ENCODE measurements at regions not wholly inside any gene's neighbourhood (a gene's known extent, or its start where the extent isn't known, plus 50 kb on each side); places are given as distances from the start of the nearest gene placed in this dataset.

GRCh38 chr12:105783983-105784947, 354.5 kb downstream of the NUAK1 start:
- DNase-seq (ENCODE audit: low spot score) (no peak), ATAC-seq (peak in 1 of 2 donors; percentile 36)
- no peak overlapping the region for H3K27ac Mint-ChIP-seq
- peaks cover 0 to 8% of the 10 kb centered on the region in 2 donors for H3K27me3 Mint-ChIP-seq
- peaks cover under 1% of the 10 kb centered on the region for H3K9me3 Mint-ChIP-seq
- no peak overlapping the region for H3K4me3 Mint-ChIP-seq
- peaks cover 0 to 3% of the 10 kb centered on the region in 2 donors for H3K4me1 Mint-ChIP-seq (ENCODE audit: low read depth in 2 of 2)
- no peaks in the 10 kb centered on the region for H3K36me3 Mint-ChIP-seq

GRCh38 chr12:105793421-105793820, 345.3 kb downstream of the NUAK1 start:
- no peak overlapping the region for H3K4me3 Mint-ChIP-seq
- peaks cover 5 to 8% of the 10 kb centered on the region in 2 donors for H3K27me3 Mint-ChIP-seq
- no peaks in the 10 kb centered on the region for H3K4me1 Mint-ChIP-seq (ENCODE audit: low read depth in 2 of 2)
- no peak for DNase-seq (ENCODE audit: low spot score)
- no peak for ATAC-seq
- peaks cover 4% of the 10 kb centered on the region for H3K9me3 Mint-ChIP-seq
- H3K36me3 Mint-ChIP-seq: no peaks in the 10 kb centered on the region
- H3K27ac Mint-ChIP-seq: no peak overlapping the region

- DNase-seq (ENCODE audit: low spot score): no peak
- Mint-ChIP-seq H3K36me3 (no peaks in the 10 kb centered on the region), H3K27me3 (peaks cover 3 to 10% of the 10 kb centered on the region in 2 donors), H3K9me3 (peaks cover 8% of the 10 kb centered on the region), H3K4me3 (no peak overlapping the region), H3K27ac (no peak overlapping the region), H3K4me1 (ENCODE audit: low read depth in 2 of 2) (no peaks in the 10 kb centered on the region)
- no peak for ATAC-seq
These were observed 340.4 kb downstream of the NUAK1 start for GRCh38 chr12:105798256-105798845.

- H3K9me3 Mint-ChIP-seq: peaks cover 8% of the 10 kb centered on the region
- no peak for DNase-seq (ENCODE audit: low spot score)
- no peak overlapping the region for H3K4me3 Mint-ChIP-seq
- H3K27me3 Mint-ChIP-seq: peaks cover 3 to 10% of the 10 kb centered on the region in 2 donors
- H3K27ac Mint-ChIP-seq: no peak overlapping the region
- no peaks in the 10 kb centered on the region for H3K36me3 Mint-ChIP-seq
- ATAC-seq: no peak
- H3K4me1 Mint-ChIP-seq (ENCODE audit: low read depth in 2 of 2): no peaks in the 10 kb centered on the region
These were observed 339.7 kb downstream of the NUAK1 start for GRCh38 chr12:105799103-105799502.

- no peak overlapping the region for H3K4me3 Mint-ChIP-seq
- peaks cover 8% of the 10 kb centered on the region for H3K9me3 Mint-ChIP-seq
- H3K36me3 Mint-ChIP-seq: no peaks in the 10 kb centered on the region
- DNase-seq (ENCODE audit: low spot score) (no peak), ATAC-seq (no peak)
- no peaks in the 10 kb centered on the region for H3K4me1 Mint-ChIP-seq (ENCODE audit: low read depth in 2 of 2)
- peaks cover 3 to 10% of the 10 kb centered on the region in 2 donors for H3K27me3 Mint-ChIP-seq
- no peak overlapping the region for H3K27ac Mint-ChIP-seq
These were observed 337.4 kb downstream of the NUAK1 start for GRCh38 chr12:105801351-105801750.

- Mint-ChIP-seq H3K27ac (no peak overlapping the region), H3K27me3 (peaks cover 3 to 10% of the 10 kb centered on the region in 2 donors), H3K4me1 (ENCODE audit: low read depth in 2 of 2) (no peaks in the 10 kb centered on the region), H3K4me3 (no peak overlapping the region), H3K9me3 (peaks cover 8% of the 10 kb centered on the region), H3K36me3 (no peaks in the 10 kb centered on the region)
- no peak for DNase-seq (ENCODE audit: low spot score)
- no peak for ATAC-seq
These were observed 335.5 kb downstream of the NUAK1 start for GRCh38 chr12:105803292-105803691.

GRCh38 chr12:105804591-105805265, 334.0 kb downstream of the NUAK1 start:
- ATAC-seq: no peak
- DNase-seq (ENCODE audit: low spot score): no peak
- Mint-ChIP-seq H3K4me3 (no peak overlapping the region), H3K27me3 (peaks cover 4 to 8% of the 10 kb centered on the region in 2 donors), H3K27ac (no peak overlapping the region), H3K9me3 (peaks cover 8% of the 10 kb centered on the region), H3K36me3 (no peaks in the 10 kb centered on the region), H3K4me1 (ENCODE audit: low read depth in 2 of 2) (no peaks in the 10 kb centered on the region)

GRCh38 chr12:105805730-105806399, 332.9 kb downstream of the NUAK1 start:
- Mint-ChIP-seq H3K4me1 (ENCODE audit: low read depth in 2 of 2) (no peaks in the 10 kb centered on the region), H3K27me3 (peaks cover 5 to 8% of the 10 kb centered on the region in 2 donors), H3K9me3 (no peaks in the 10 kb centered on the region), H3K27ac (no peak overlapping the region), H3K36me3 (no peaks in the 10 kb centered on the region), H3K4me3 (no peak overlapping the region)
- no peak for DNase-seq (ENCODE audit: low spot score)
- no peak for ATAC-seq

- Mint-ChIP-seq H3K27ac (no peak overlapping the region), H3K4me3 (no peak overlapping the region), H3K4me1 (ENCODE audit: low read depth in 2 of 2) (no peaks in the 10 kb centered on the region), H3K9me3 (peaks cover 3% of the 10 kb centered on the region), H3K27me3 (peaks cover 8 to 14% of the 10 kb centered on the region in 2 donors), H3K36me3 (no peaks in the 10 kb centered on the region)
- DNase-seq (ENCODE audit: low spot score): no peak
- ATAC-seq: no peak
These were observed 332.4 kb downstream of the NUAK1 start for GRCh38 chr12:105806400-105806770.

- Mint-ChIP-seq H3K27ac (no peak overlapping the region), H3K4me3 (no peak overlapping the region), H3K4me1 (ENCODE audit: low read depth in 2 of 2) (no peaks in the 10 kb centered on the region), H3K9me3 (peaks cover 3% of the 10 kb centered on the region), H3K27me3 (peaks cover 11 to 14% of the 10 kb centered on the region in 2 donors), H3K36me3 (no peaks in the 10 kb centered on the region)
- no peak for DNase-seq (ENCODE audit: low spot score)
- ATAC-seq: no peak
These were observed 326.4 kb downstream of the NUAK1 start for GRCh38 chr12:105812366-105812765.

GRCh38 chr12:105813201-105813600, 325.6 kb downstream of the NUAK1 start:
- DNase-seq (ENCODE audit: low spot score) (no peak), ATAC-seq (no peak)
- peaks cover 3% of the 10 kb centered on the region for H3K9me3 Mint-ChIP-seq
- H3K27me3 Mint-ChIP-seq: peaks cover 11 to 17% of the 10 kb centered on the region in 2 donors
- H3K4me1 Mint-ChIP-seq (ENCODE audit: low read depth in 2 of 2): no peaks in the 10 kb centered on the region
- no peaks in the 10 kb centered on the region for H3K36me3 Mint-ChIP-seq
- H3K27ac Mint-ChIP-seq: no peak overlapping the region
- H3K4me3 Mint-ChIP-seq: no peak overlapping the region

- ATAC-seq (no peak), DNase-seq (ENCODE audit: low spot score) (no peak)
- Mint-ChIP-seq H3K4me1 (ENCODE audit: low read depth in 2 of 2) (no peaks in the 10 kb centered on the region), H3K4me3 (no peak overlapping the region), H3K9me3 (peaks cover 3% of the 10 kb centered on the region), H3K27ac (no peak overlapping the region), H3K36me3 (no peaks in the 10 kb centered on the region), H3K27me3 (peaks cover 7 to 11% of the 10 kb centered on the region in 2 donors)
These were observed 324.5 kb downstream of the NUAK1 start for GRCh38 chr12:105814283-105814682.

- ATAC-seq (no peak), DNase-seq (ENCODE audit: low spot score) (no peak)
- Mint-ChIP-seq H3K4me1 (ENCODE audit: low read depth in 2 of 2) (no peaks in the 10 kb centered on the region), H3K36me3 (no peaks in the 10 kb centered on the region), H3K9me3 (no peaks in the 10 kb centered on the region), H3K27ac (no peak overlapping the region), H3K4me3 (no peak overlapping the region), H3K27me3 (peaks cover 10 to 15% of the 10 kb centered on the region in 2 donors)
These were observed 319.2 kb downstream of the NUAK1 start for GRCh38 chr12:105819549-105819948.
